GM13976 (cell line): ENCODE measurements at regions not wholly inside any gene's neighbourhood (a gene's known extent, or its start where the extent isn't known, plus 50 kb on each side); places are given as distances from the start of the nearest gene placed in this dataset.

Source experiments
- DNase-seq: peaks from one replicate; pipeline ENCODE4 v3.0.0; 2012; ENCODE audit warnings: low spot score
- in situ Hi-C: fragments of 300-500 bp; cut with MboI; formaldehyde crosslinking; loops from one replicate; pipeline ENCODE4 v1.12.0; 2022; ENCODE audit warnings: low sequenced_read_pairs, mixed read lengths, inconsistent platforms; ENCODE audit not compliant: unreplicated experiment
- TF ChIP-seq, protein P1 (sequence below): IDR thresholded peaks from 2 replicates; pipeline ENCODE4 v1.5.1; 2012; ENCODE audit warnings: borderline replicate concordance, mild to moderate bottlenecking; ENCODE audit not compliant: insufficient read depth; ENCODE audit errors: extremely low read depth, missing control alignments, control extremely low read depth

GRCh38 chr9:82201196-82201595 is 212.6 kb downstream of the SPATA31D1 start:
- in situ Hi-C loops = no loop called here
- TF ChIP-seq, protein P1, sequence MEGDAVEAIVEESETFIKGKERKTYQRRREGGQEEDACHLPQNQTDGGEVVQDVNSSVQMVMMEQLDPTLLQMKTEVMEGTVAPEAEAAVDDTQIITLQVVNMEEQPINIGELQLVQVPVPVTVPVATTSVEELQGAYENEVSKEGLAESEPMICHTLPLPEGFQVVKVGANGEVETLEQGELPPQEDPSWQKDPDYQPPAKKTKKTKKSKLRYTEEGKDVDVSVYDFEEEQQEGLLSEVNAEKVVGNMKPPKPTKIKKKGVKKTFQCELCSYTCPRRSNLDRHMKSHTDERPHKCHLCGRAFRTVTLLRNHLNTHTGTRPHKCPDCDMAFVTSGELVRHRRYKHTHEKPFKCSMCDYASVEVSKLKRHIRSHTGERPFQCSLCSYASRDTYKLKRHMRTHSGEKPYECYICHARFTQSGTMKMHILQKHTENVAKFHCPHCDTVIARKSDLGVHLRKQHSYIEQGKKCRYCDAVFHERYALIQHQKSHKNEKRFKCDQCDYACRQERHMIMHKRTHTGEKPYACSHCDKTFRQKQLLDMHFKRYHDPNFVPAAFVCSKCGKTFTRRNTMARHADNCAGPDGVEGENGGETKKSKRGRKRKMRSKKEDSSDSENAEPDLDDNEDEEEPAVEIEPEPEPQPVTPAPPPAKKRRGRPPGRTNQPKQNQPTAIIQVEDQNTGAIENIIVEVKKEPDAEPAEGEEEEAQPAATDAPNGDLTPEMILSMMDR = no peak
- no peak for DNase-seq

- DNase-seq = no peak
- TF ChIP-seq, protein P1 = no peak
- in situ Hi-C loops = no loop called here
Measured at GRCh38 chr9:82202808-82203207, 214.2 kb downstream of the SPATA31D1 start.

- no peak for DNase-seq
- TF ChIP-seq, protein P1 = no peak
- in situ Hi-C loops = no loop called here
Measured at GRCh38 chr9:82206490-82206889, 217.9 kb downstream of the SPATA31D1 start.

DNA sequence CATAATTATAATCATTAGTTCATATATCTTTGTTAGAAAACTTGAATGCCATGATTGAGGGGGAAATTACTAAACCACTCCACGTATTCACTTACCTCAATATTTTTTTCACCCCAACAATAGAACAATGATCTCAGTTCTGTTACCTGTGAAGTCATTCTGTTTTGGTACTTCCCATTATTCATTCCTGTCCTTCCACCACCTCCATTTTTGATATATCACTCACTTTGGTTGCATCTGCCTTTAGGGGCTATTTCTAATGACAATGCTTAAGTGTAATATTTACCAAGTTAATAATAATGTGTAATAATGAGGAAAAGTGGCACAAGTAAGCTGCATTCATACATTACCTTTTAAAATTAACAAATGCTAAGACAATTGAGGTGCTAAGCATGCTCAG is 218.4 kb downstream of the SPATA31D1 start:
- DNase-seq = no peak
- TF ChIP-seq, protein P1 = no peak
- in situ Hi-C loops = no loop called here

DNA sequence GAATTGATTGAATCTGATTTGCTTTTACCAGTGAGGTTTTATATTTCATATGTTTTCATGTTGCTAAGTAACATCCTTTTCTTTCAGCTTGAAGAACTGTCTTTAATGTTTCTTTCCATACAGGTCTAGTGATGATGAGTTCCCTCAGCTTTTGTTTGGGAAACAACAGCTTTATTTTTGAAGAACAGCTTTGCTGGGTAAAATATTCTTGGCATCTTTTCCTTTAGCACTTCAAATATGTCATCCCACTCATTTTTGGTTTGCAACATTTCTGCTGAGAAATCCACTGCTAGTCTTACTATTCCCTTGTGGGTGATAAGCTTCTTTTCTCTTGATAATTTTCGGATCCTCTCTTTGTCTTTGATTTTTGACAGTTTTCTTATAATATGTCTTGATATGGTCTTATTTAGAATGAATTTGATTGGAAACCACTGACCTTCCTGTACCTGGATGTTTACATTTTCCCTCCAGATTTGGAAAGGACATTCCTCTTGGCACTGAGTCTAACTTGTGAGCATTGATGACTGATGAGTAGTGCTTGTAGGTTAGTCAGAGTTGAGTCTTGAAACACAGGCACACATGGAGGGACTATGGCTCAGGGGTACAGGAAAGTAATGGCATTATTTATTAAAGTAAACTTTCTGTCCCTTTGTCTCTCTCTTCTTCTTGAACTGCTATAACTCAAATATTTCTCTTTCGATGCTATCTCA is 220.3 kb downstream of the SPATA31D1 start:
- DNase-seq = no peak
- TF ChIP-seq, protein P1 = no peak
- in situ Hi-C loops = no loop called here

DNA sequence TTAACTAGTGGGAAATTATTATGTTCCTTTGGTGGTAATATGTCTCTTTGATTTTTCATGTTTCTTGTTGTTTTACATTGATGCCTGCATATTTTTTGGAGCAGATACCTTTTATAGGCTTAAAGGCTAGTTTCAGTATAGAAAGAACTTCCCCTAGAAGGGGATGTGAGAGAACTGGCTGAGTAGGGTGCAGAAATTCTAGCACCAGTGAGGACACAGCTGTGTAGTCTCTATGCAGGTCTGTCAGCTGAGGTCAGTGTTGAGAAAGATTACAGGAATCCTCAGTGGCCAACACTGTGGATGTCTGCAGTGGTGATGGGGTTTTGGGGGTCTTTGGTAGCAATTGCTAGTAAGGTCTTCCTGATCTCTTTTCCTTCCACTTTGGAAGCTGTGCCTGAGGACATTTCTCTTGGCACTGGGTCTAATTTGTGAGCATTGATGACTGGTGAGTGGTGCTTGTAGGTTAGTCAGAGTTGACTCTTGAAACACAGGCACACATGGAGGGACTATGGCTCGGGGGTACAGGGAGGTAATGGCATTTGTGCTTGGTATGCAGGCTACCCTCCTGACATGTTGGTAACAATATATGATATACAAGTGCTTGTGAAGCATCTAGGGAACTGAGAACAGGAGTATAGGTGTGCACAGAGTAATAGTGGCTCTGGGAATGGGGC is 221.4 kb downstream of the SPATA31D1 start:
- in situ Hi-C loops = no loop called here
- no peak for DNase-seq
- TF ChIP-seq, protein P1 = peak; percentile 7

DNA sequence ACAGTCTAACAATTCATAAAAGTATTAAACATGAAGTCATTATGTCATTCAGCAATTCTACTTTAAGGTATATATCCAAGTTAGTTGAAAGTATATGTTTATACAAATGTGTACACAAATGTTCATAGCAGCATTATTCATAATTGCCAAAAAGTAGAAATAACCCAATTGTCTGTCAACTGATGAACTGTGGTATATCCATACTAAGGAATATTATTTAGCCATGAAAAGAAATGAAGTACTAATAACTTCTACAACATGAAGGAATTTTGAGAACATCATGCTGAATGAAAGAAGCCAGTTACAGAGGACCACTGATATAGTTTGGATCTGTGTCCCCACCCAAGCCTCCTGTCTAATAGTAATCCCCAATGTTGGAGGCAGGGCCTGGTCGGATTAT is 224.3 kb downstream of the SPATA31D1 start:
- no peak for DNase-seq
- TF ChIP-seq, protein P1 = no peak
- in situ Hi-C loops = no loop called here
